ENCODE measurements at regions not wholly inside any gene's neighbourhood (a gene's known extent, or its start where the extent isn't known, plus 50 kb on each side); places are given as distances from the start of the nearest gene placed in this dataset.

- whole genome bisulfite sequencing (ENCODE audit: extremely low coverage, insufficient read length, low lambda C conversion rate), result no CpG with 5 or more reads among the region's 4 CpGs
- Histone ChIP-seq H3K27ac (ENCODE audit: insufficient read length, low read depth, low read length) (no peak overlapping the region), H3K14ac (ENCODE audit: insufficient read depth, low read length) (no peak overlapping the region), H2BK15ac (ENCODE audit: low read depth, low read length) (no peak overlapping the region), H2BK20ac (ENCODE audit: low read depth, low read length, poor library complexity, severe bottlenecking) (no peak overlapping the region), H3T11ph (ENCODE audit: low read length) (no peak overlapping the region), H2BK5ac (ENCODE audit: insufficient read length, low read length) (no peak overlapping the region), H2BK120ac (ENCODE audit: low read depth, low read length, poor library complexity, severe bottlenecking) (no peak overlapping the region), H2AK5ac (ENCODE audit: insufficient read length, low read length) (no peak overlapping the region), H3K4ac (ENCODE audit: low read depth, low read length) (no peak overlapping the region), H3K9ac (ENCODE audit: extremely low read depth, insufficient read length, low read length) (no peak overlapping the region), H3K79me2 (ENCODE audit: insufficient read depth, low read length) (no peaks in the 10 kb centered on the region), H4K5ac (ENCODE audit: insufficient read length, low read depth, low read length) (no peak overlapping the region), H3K27me3 (ENCODE audit: insufficient read depth, low read length) (no peaks in the 10 kb centered on the region), H3K56ac (ENCODE audit: insufficient read length, low read depth, low read length) (no peak overlapping the region), H3K23ac (ENCODE audit: insufficient read length, low read depth, low read length) (no peak overlapping the region), H3K79me1 (ENCODE audit: insufficient read depth, low read depth, low read length, poor library complexity, severe bottlenecking) (no peaks in the 10 kb centered on the region), H3K23me2 (ENCODE audit: insufficient read length, low read depth, low read length, poor library complexity, severe bottlenecking) (no peaks in the 10 kb centered on the region), H3K18ac (ENCODE audit: insufficient read length, low read depth, low read length) (no peak overlapping the region), H4K20me1 (ENCODE audit: control insufficient read depth, insufficient read depth, insufficient read length) (no peaks in the 10 kb centered on the region), H4K91ac (ENCODE audit: insufficient read length, low read depth, low read length) (no peak overlapping the region), H2AFZ (ENCODE audit: low read length) (no peak overlapping the region), H3K4me2 (ENCODE audit: insufficient read depth, insufficient read length, low read length) (no peak overlapping the region), H2BK12ac (ENCODE audit: insufficient read length, low read depth, low read length) (no peak overlapping the region), H4K8ac (replicated peaks; ENCODE audit: insufficient read length, low read depth, low read length) (no peak overlapping the region), H3K9me3 (ENCODE audit: control insufficient read depth, low read depth, low read length) (no peaks in the 10 kb centered on the region), H3K4me1 (ENCODE audit: insufficient read depth, low read length) (no peaks in the 10 kb centered on the region)
- H3K4me3 Mint-ChIP-seq, result no peak overlapping the region
- no peak overlapping the region; a peak in 1 of 7 replicates for H3K27ac Mint-ChIP-seq
- TF ChIP-seq CTCF (conservative IDR thresholded peaks at IDR 0.05), result no peak
- H3K9me3 Mint-ChIP-seq, result no peaks in the 10 kb centered on the region; a peak in 1 of 5 replicates
- H3K36me3 Mint-ChIP-seq (ENCODE audit: insufficient read depth in 1 of 3, low read depth in 3 of 3), result no peaks in the 10 kb centered on the region; a peak in 2 of 7 replicates
- DNase-seq, result no peak
- peaks cover 2% of the 10 kb centered on the region; the same call in 1 of the 2 replicates for H3K27me3 Mint-ChIP-seq (ENCODE audit: low read depth)
- peaks cover 9 to 10% of the 10 kb centered on the region in 2 experiments for H3K4me1 Mint-ChIP-seq
These were observed 1040.5 kb upstream of the ACVR2A start for GRCh38 chr2:146804288-146804687.
